Fibroblast of villous mesenchyme (primary cell): ENCODE measurements at regions not wholly inside any gene's neighbourhood (a gene's known extent, or its start where the extent isn't known, plus 50 kb on each side); places are given as distances from the start of the nearest gene placed in this dataset.
A peak's percentile ranks its signal among the peaks of the same experiment; 100 is the strongest.

Experiments used
- DNase-seq: peaks from one replicate; pipeline ENCODE4 v3.0.0-alpha.2; 2010; ENCODE audit warnings: low read depth
- H3K4me3 ChIP-seq: 2 replicates; pipeline ENCODE4 v1.5.1; 2011; ENCODE audit warnings: low read depth, mild to moderate bottlenecking, low read length
- TF ChIP-seq, protein P1 (sequence below): IDR thresholded peaks from 2 replicates; pipeline ENCODE4 v1.5.1; 2012; ENCODE audit warnings: low read depth, mild to moderate bottlenecking, low read length; ENCODE audit not compliant: insufficient read depth

DNA sequence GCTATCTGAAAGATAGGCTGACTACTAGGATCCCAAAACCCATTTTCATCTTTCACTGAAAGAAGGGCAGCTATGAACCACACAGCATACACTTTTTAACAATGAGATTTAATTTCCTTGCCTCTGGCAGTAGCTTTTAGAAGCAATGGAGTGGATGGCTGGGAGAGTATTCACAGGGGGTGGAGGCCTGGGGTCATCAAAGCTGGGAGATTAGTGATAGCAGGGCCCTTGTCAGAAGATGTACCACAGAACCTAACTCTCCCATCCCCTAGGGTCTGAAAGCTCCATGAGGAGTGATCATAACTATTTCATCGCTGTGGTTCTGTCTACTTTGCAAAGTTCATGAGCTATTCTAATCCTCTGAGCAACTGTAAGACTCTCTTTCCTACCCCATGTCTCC is 332.2 kb downstream of the PRELID2 start:
- no peak for DNase-seq
- H3K4me3 ChIP-seq: no peak overlapping the region
- TF ChIP-seq, protein P1, sequence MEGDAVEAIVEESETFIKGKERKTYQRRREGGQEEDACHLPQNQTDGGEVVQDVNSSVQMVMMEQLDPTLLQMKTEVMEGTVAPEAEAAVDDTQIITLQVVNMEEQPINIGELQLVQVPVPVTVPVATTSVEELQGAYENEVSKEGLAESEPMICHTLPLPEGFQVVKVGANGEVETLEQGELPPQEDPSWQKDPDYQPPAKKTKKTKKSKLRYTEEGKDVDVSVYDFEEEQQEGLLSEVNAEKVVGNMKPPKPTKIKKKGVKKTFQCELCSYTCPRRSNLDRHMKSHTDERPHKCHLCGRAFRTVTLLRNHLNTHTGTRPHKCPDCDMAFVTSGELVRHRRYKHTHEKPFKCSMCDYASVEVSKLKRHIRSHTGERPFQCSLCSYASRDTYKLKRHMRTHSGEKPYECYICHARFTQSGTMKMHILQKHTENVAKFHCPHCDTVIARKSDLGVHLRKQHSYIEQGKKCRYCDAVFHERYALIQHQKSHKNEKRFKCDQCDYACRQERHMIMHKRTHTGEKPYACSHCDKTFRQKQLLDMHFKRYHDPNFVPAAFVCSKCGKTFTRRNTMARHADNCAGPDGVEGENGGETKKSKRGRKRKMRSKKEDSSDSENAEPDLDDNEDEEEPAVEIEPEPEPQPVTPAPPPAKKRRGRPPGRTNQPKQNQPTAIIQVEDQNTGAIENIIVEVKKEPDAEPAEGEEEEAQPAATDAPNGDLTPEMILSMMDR: no peak

DNA sequence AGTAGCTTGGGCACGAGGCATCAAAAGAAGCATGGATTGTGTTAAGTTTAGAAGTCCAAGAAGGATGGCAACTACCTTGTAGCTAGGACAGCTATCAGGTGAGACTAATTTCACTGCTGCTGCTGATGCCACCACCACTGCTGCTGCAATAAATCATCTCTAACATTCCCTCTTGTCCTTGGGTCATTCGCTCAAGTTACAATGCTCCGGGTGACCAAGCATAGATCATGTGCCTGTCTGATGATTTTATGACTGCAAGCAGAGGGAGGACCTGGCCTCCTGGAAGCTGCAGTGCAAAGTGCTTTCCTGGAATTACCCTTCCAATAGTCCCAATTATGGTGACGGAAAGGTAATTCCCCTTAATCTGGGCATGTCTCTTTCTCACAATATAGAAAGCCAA is 334.4 kb downstream of the PRELID2 start:
- no peak overlapping the region for H3K4me3 ChIP-seq
- no peak for DNase-seq
- TF ChIP-seq, protein P1: no peak

DNA sequence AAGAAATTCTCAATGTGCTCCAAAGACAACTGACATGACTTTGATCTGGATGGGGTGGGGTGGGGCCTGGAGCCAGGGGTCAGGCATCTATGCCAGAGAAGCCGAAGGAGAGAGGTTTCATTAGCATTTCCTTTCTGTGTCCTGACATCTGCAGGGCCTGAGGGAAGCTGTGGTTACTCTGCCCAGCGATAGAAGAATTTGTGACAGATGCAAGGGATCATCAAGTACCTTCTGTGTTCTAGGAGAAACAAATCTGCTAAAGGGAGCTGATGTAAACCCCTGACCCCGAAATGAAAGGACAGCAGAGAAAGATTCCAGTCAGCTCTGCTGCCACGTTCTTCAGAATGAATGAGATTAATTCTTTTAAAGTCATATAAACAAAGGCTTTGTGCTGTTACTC is 335.7 kb downstream of the PRELID2 start:
- H3K4me3 ChIP-seq: no peak overlapping the region
- TF ChIP-seq, protein P1: no peak
- DNase-seq: peak; percentile 41

DNA sequence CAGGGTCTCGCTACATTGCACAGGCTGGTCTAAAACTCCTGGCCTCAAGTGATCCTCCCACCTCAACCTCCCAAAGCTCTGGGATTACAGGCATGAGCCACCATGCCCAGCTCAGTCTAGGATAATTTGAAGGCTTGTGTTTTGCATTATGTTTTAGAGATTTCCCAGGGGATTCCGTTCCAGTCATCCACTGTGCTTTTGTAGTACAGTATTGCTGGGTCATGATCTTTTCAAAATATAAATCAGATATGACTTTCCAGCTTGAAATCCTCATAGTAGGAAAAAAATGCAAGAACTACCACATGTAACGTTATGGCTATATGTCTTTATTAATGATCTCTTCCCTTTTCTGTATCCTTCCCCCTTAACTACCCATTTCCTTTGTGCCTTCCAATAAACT is 338.1 kb downstream of the PRELID2 start:
- no peak for DNase-seq
- H3K4me3 ChIP-seq: no peak overlapping the region

DNA sequence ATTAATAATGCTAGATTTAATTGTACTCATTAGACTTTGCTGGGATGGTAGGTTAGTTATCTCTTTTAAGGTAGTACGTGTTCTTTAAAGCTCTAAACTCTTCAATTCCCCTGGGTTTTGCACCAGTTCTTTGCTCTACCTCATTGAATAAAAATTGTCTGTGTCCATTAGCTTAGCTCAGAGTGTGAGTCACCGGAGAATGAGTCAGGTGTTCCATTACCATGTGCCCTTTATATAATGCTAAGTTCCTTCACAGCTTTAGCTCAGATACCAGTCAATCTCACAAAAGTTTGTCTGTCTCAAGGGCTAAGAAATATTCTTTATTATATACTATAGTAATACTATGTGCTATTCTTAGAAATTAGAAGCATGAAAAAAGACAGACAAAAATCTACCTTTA is 339.4 kb downstream of the PRELID2 start:
- DNase-seq: peak; percentile 66
- no peak overlapping the region for H3K4me3 ChIP-seq
- TF ChIP-seq, protein P1: no peak

More for the DNA sequence above, 338.1 kb downstream of the PRELID2 start:
- TF ChIP-seq, protein P1: no peak

DNA sequence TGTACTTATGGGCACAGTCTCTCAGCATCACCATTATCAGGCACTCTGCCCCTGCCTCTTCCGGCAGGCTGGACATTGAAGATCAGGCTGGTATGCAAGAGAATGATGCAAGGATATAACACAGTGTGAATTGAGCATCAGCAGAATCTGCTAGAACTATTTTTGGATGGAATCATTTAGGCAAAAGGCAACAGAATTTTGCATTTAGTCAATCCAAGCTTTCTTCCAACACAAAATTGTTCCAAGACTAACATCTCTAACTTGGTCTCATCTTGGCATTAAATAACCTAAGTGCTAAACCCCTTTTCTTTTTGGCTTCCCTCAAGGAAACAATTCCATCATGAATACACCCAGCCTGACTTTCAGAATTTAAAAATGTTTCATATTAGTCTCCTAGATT is 339.9 kb downstream of the PRELID2 start:
- H3K4me3 ChIP-seq: no peak overlapping the region
- DNase-seq: no peak
- TF ChIP-seq, protein P1: no peak

DNA sequence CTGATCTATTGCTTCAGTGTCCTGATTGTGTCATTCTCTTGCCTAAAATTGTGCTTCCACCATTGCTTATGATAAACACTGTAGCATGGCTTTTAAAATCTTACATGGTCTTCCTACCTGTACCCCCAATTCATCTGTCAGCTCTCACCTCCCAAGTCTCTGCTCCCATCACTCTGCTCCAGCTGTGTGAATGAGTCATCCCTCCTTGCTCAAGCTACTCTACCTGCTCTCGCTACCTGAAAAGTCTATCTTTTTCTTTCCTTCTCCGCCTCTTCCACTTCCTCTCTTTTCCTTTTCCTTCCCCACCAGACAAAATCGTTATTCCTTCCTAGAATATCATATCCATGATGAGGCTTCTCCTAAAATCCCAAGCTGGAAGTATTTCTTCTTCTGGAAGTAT is 341.7 kb downstream of the PRELID2 start:
- H3K4me3 ChIP-seq: no peak overlapping the region
- TF ChIP-seq, protein P1: no peak
- DNase-seq: no peak
